ENCODE measurements at regions not wholly inside any gene's neighbourhood (a gene's known extent, or its start where the extent isn't known, plus 50 kb on each side); places are given as distances from the start of the nearest gene placed in this dataset.

- intact Hi-C loops (cut with micrococcal nuclease; ENCODE audit: unreplicated experiment): no loop called here
- H3K9me3 Mint-ChIP-seq (ENCODE audit: unreplicated experiment): no peaks in the 10 kb centered on the region
- POLR2A ChIA-PET: no interaction called here
Measured at GRCh38 chr18:60905699-60906098, 427.5 kb upstream of the CDH20 start.

GRCh38 chr18:60910534-60910933 lies 422.7 kb upstream of the CDH20 start:
- POLR2A ChIA-PET: no interaction called here
- intact Hi-C loops (cut with micrococcal nuclease; ENCODE audit: unreplicated experiment): no loop called here
- no peaks in the 10 kb centered on the region for H3K27me3 ChIP-seq (replicated peaks; ENCODE audit: control insufficient read depth, insufficient read depth, low read length)
- Mint-ChIP-seq H3K4me1 (ENCODE audit: low read depth, unreplicated experiment) (no peaks in the 10 kb centered on the region), H3K9me3 (ENCODE audit: unreplicated experiment) (no peaks in the 10 kb centered on the region), H3K27ac (ENCODE audit: unreplicated experiment) (no peak overlapping the region), H3K4me3 (ENCODE audit: unreplicated experiment) (no peak overlapping the region), H3K27me3 (ENCODE audit: insufficient read depth, unreplicated experiment) (no peaks in the 10 kb centered on the region), H3K36me3 (ENCODE audit: insufficient read depth, unreplicated experiment) (no peaks in the 10 kb centered on the region)
- H3K4me3 ChIP-seq (ENCODE audit: low read depth, low read length): no peak overlapping the region
- no peaks in the 10 kb centered on the region for H3K9me3 ChIP-seq
- H3K36me3 ChIP-seq (ENCODE audit: control insufficient read depth, insufficient read depth, low read length): no peaks in the 10 kb centered on the region
- BruUV-seq (replicated peaks): no TSS peak
- no peak for TF ChIP-seq CTCF (IDR thresholded peaks at IDR 0.05; ENCODE audit: insufficient read depth in 1 of 2, low read depth in 1 of 2, low read length in 1 of 2, severe bottlenecking in 1 of 2, unreplicated experiment in 1 of 2)
- DNase-seq: no peak
- H3K4me1 ChIP-seq: no peaks in the 10 kb centered on the region
- CTCF ChIA-PET: no interaction called here

More at GRCh38 chr18:60905699-60906098, 427.5 kb upstream of the CDH20 start:
- Mint-ChIP-seq H3K36me3 (ENCODE audit: insufficient read depth, unreplicated experiment) (no peaks in the 10 kb centered on the region), H3K4me3 (ENCODE audit: unreplicated experiment) (no peak overlapping the region), H3K27ac (ENCODE audit: unreplicated experiment) (no peak overlapping the region), H3K4me1 (ENCODE audit: low read depth, unreplicated experiment) (no peaks in the 10 kb centered on the region), H3K27me3 (ENCODE audit: insufficient read depth, unreplicated experiment) (no peaks in the 10 kb centered on the region)
- no peak for TF ChIP-seq CTCF (IDR thresholded peaks at IDR 0.05; ENCODE audit: insufficient read depth in 1 of 2, low read depth in 1 of 2, low read length in 1 of 2, severe bottlenecking in 1 of 2, unreplicated experiment in 1 of 2)
- Histone ChIP-seq H3K9me3 (no peaks in the 10 kb centered on the region), H3K4me3 (ENCODE audit: low read depth, low read length) (no peak overlapping the region), H3K36me3 (ENCODE audit: control insufficient read depth, insufficient read depth, low read length) (no peaks in the 10 kb centered on the region), H3K4me1 (no peaks in the 10 kb centered on the region), H3K27me3 (replicated peaks; ENCODE audit: control insufficient read depth, insufficient read depth, low read length) (no peaks in the 10 kb centered on the region)
- DNase-seq: no peak
- BruUV-seq (replicated peaks): no TSS peak
- CTCF ChIA-PET: no interaction called here

- Histone ChIP-seq H3K9me3 (no peaks in the 10 kb centered on the region), H3K4me1 (no peaks in the 10 kb centered on the region), H3K36me3 (ENCODE audit: control insufficient read depth, insufficient read depth, low read length) (no peaks in the 10 kb centered on the region), H3K27me3 (replicated peaks; ENCODE audit: control insufficient read depth, insufficient read depth, low read length) (no peaks in the 10 kb centered on the region), H3K4me3 (ENCODE audit: low read depth, low read length) (no peak overlapping the region)
- H3K9me3 Mint-ChIP-seq (ENCODE audit: unreplicated experiment): no peaks in the 10 kb centered on the region
- H3K27me3 Mint-ChIP-seq (ENCODE audit: insufficient read depth, unreplicated experiment): no peaks in the 10 kb centered on the region
- POLR2A ChIA-PET: no interaction called here
- DNase-seq: no peak
- no peaks in the 10 kb centered on the region for H3K36me3 Mint-ChIP-seq (ENCODE audit: insufficient read depth, unreplicated experiment)
- no peak for TF ChIP-seq CTCF (IDR thresholded peaks at IDR 0.05; ENCODE audit: insufficient read depth in 1 of 2, low read depth in 1 of 2, low read length in 1 of 2, severe bottlenecking in 1 of 2, unreplicated experiment in 1 of 2)
- intact Hi-C loops (cut with micrococcal nuclease; ENCODE audit: unreplicated experiment): no loop called here
- BruUV-seq (replicated peaks): no TSS peak
- CTCF ChIA-PET: no interaction called here
- no peak overlapping the region for H3K4me3 Mint-ChIP-seq (ENCODE audit: unreplicated experiment)
- H3K27ac Mint-ChIP-seq (ENCODE audit: unreplicated experiment): no peak overlapping the region
- H3K4me1 Mint-ChIP-seq (ENCODE audit: low read depth, unreplicated experiment): no peaks in the 10 kb centered on the region
Measured at GRCh38 chr18:60911504-60911903, 421.7 kb upstream of the CDH20 start.

Measured in Caco-2 (cell line).